Coronary artery (tissue), 2 donors: ENCODE measurements at regions not wholly inside any gene's neighbourhood (a gene's known extent, or its start where the extent isn't known, plus 50 kb on each side); places are given as distances from the start of the nearest gene placed in this dataset.

Source experiments
- DNase-seq: peaks from one replicate; pipeline ENCODE4 v3.0.0-alpha.2; 2017; ENCODE audit warnings: low spot score
- H3K27ac ChIP-seq, 2 donors: fragments of 200-600 bp; sonication (generic); one replicate each; pipeline ENCODE4 v1.5.1; 2016 to 2019
- H3K4me3 ChIP-seq: fragments of 200-600 bp; sonication (generic); 2 replicates; pipeline ENCODE4 v1.5.1; 2016; ENCODE audit warnings: mild to moderate bottlenecking, moderate library complexity
- CTCF ChIP-seq: fragments of 200-600 bp; sonication (generic); IDR thresholded peaks from one replicate; pipeline ENCODE4 v1.5.1; 2019; ENCODE audit warnings: antibody characterized with exemption

- Histone ChIP-seq H3K4me3 (no peak overlapping the region), H3K27ac (no peak overlapping the region)
- DNase-seq, result no peak
- TF ChIP-seq CTCF, result no peak
These were observed 373.3 kb upstream of the DIAPH2 start for GRCh38 chrX:96311366-96311765.

GRCh38 chrX:96314985-96315384 is 369.7 kb upstream of the DIAPH2 start:
- no peak overlapping the region for H3K4me3 ChIP-seq
- TF ChIP-seq CTCF, result no peak
- no peak for DNase-seq
- no peak overlapping the region for H3K27ac ChIP-seq

GRCh38 chrX:96361844-96362243 is 322.8 kb upstream of the DIAPH2 start:
- Histone ChIP-seq H3K4me3 (no peak overlapping the region), H3K27ac (no peak overlapping the region)
- TF ChIP-seq CTCF, result no peak
- DNase-seq, result no peak

GRCh38 chrX:96372313-96373046 is 312.2 kb upstream of the DIAPH2 start:
- Histone ChIP-seq H3K4me3 (peak overlapping the region; percentile 29), H3K27ac (no peak overlapping the region)
- TF ChIP-seq CTCF, result peak; percentile 38
- no peak for DNase-seq

- no peak for TF ChIP-seq CTCF
- no peak overlapping the region for H3K4me3 ChIP-seq
- no peak overlapping the region for H3K27ac ChIP-seq
- DNase-seq, result no peak
These were observed 311.6 kb upstream of the DIAPH2 start for GRCh38 chrX:96373047-96373355.

GRCh38 chrX:96376266-96376665 is 308.4 kb upstream of the DIAPH2 start:
- Histone ChIP-seq H3K27ac (no peak overlapping the region), H3K4me3 (no peak overlapping the region)
- no peak for TF ChIP-seq CTCF
- no peak for DNase-seq

GRCh38 chrX:96379951-96380350 is 304.7 kb upstream of the DIAPH2 start:
- no peak for DNase-seq
- H3K27ac ChIP-seq, result no peak overlapping the region
- H3K4me3 ChIP-seq, result no peak overlapping the region
- no peak for TF ChIP-seq CTCF
